ENCODE measurements at regions not wholly inside any gene's neighbourhood (a gene's known extent, or its start where the extent isn't known, plus 50 kb on each side); places are given as distances from the start of the nearest gene placed in this dataset.

DNA sequence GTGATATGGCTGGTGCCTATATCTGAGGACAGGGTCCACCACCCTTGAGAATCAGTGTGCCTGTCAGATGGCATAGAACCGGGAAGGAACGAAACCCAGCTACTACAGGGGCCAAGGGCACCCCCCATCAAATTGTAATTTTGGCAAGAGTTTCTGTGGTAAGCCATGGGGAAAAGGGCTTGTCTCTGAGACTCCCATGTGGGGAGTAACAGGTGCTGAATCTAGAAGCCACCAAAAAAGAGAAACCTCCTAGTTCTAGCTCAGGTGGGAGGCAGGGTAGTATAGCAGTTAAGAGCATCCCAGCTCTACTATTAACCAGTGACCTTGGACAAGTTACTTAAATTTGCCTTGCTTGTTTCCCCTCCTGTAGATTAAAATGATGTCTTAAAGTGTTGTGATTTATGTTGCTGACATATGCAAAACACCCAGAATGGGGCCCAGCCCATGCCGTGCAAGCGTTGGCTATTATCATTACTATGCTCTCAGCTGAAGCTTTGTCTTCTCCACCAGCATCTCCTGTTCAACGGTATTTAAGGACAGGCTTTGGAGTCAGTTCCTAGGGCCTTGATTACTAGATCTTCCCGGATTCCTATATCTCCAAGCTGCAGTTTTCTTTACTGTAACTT, 210.7 kb upstream of the NLRP1 start:
- TF ChIP-seq CTCF (conservative IDR thresholded peaks at IDR 0.05; ENCODE audit: low read depth, low read length) (no peak), BHLHE40 (IDR thresholded peaks at IDR 0.05; ENCODE audit: low read depth, low read length) (no peak), POLR2A (IDR thresholded peaks at IDR 0.05; ENCODE audit: low read depth, low read length) (no peak), RFX5 (IDR thresholded peaks at IDR 0.05; ENCODE audit: low read depth, low read length) (no peak), CHD1 (IDR thresholded peaks at IDR 0.05; ENCODE audit: low read depth, low read length) (no peak), RAD21 (IDR thresholded peaks at IDR 0.05; ENCODE audit: low read length) (no peak), RCOR1 (IDR thresholded peaks at IDR 0.05; ENCODE audit: insufficient replicate concordance, low read length) (no peak)
